ENCODE measurements at regions not wholly inside any gene's neighbourhood (a gene's known extent, or its start where the extent isn't known, plus 50 kb on each side); places are given as distances from the start of the nearest gene placed in this dataset.

DNA sequence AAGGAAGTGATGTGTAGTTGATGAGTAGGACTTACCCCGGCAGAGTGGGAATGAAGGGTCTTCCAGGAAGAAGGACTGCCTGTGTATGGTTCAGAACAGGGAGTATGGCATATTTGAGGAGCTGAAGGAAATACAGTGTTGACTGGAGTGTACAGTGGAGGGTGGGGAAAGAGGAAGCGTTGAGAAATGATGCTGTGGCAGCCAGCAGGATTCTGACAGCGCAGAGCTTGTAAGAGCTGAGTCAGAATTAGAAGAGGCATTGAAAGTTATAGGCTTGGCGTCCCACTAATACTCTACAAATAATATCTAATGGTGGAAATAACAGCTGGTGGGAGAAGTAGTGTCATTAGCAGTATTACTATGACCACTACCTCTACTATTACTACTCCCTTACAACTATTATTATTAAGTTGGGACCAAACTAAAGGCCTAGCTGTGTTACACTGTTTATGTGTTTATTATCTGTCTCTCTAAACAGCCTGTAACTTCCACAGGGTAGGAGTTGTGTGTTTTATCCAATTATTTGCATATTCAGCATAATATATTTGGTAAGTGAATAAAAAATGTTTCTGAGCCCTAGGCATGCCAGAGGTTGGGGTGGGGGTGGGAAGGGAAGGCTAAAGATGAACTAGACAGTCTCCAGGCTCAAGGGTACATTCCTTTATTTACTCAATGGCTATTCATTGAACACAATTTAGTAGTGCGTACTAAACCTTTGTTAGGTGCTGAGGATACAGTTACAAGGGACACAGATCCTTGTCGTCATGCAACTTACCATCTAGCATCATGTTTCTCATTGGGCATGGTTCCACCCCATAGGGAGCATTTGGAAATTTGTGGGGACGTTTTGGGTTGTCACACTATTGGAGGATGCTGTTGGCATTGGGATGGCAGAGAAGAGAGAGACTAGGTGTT is 428.8 kb upstream of the ONECUT1 start:
- DNase-seq (ENCODE audit: low read depth, low spot score) (no peak), ATAC-seq (no peak)
- H3K27ac ChIP-seq (ENCODE audit: low read length) = no peak overlapping the region
- ChIA-PET CTCF (no interaction called here), POLR2A (no interaction called here)
- no peaks in the 10 kb centered on the region for H3K27me3 ChIP-seq (ENCODE audit: control insufficient read depth, insufficient read depth, low read length)
- H3K4me3 ChIP-seq (ENCODE audit: low read depth in 2 of 2, low read length in 2 of 2) = no peak overlapping the region
- in situ Hi-C loops (cut with HindIII; ENCODE audit: low pct_unique_long_range_greater_than_20kb, low sequenced_read_pairs) (no loop called here), intact Hi-C loops (cut with micrococcal nuclease; ENCODE audit: unreplicated experiment) (no loop called here)
- H3K4me1 ChIP-seq (ENCODE audit: control insufficient read depth, insufficient read depth, low read length) = no peaks in the 10 kb centered on the region
- no peaks in the 10 kb centered on the region for H3K9me3 ChIP-seq (ENCODE audit: control insufficient read depth, insufficient read depth, low read depth, low read length)
- TF ChIP-seq, protein P1, sequence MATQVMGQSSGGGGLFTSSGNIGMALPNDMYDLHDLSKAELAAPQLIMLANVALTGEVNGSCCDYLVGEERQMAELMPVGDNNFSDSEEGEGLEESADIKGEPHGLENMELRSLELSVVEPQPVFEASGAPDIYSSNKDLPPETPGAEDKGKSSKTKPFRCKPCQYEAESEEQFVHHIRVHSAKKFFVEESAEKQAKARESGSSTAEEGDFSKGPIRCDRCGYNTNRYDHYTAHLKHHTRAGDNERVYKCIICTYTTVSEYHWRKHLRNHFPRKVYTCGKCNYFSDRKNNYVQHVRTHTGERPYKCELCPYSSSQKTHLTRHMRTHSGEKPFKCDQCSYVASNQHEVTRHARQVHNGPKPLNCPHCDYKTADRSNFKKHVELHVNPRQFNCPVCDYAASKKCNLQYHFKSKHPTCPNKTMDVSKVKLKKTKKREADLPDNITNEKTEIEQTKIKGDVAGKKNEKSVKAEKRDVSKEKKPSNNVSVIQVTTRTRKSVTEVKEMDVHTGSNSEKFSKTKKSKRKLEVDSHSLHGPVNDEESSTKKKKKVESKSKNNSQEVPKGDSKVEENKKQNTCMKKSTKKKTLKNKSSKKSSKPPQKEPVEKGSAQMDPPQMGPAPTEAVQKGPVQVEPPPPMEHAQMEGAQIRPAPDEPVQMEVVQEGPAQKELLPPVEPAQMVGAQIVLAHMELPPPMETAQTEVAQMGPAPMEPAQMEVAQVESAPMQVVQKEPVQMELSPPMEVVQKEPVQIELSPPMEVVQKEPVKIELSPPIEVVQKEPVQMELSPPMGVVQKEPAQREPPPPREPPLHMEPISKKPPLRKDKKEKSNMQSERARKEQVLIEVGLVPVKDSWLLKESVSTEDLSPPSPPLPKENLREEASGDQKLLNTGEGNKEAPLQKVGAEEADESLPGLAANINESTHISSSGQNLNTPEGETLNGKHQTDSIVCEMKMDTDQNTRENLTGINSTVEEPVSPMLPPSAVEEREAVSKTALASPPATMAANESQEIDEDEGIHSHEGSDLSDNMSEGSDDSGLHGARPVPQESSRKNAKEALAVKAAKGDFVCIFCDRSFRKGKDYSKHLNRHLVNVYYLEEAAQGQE (IDR thresholded peaks at IDR 0.05; ENCODE audit: insufficient read depth in 1 of 2, low read depth in 2 of 2, low read length in 1 of 2) = no peak
- TF ChIP-seq SIN3A (IDR thresholded peaks at IDR 0.05; ENCODE audit: borderline replicate concordance, insufficient read depth, low read depth, low read length) = no peak
- no peak for TF ChIP-seq TCF7L2 (IDR thresholded peaks at IDR 0.05; ENCODE audit: low read depth, low read length)
- TF ChIP-seq, protein P2, sequence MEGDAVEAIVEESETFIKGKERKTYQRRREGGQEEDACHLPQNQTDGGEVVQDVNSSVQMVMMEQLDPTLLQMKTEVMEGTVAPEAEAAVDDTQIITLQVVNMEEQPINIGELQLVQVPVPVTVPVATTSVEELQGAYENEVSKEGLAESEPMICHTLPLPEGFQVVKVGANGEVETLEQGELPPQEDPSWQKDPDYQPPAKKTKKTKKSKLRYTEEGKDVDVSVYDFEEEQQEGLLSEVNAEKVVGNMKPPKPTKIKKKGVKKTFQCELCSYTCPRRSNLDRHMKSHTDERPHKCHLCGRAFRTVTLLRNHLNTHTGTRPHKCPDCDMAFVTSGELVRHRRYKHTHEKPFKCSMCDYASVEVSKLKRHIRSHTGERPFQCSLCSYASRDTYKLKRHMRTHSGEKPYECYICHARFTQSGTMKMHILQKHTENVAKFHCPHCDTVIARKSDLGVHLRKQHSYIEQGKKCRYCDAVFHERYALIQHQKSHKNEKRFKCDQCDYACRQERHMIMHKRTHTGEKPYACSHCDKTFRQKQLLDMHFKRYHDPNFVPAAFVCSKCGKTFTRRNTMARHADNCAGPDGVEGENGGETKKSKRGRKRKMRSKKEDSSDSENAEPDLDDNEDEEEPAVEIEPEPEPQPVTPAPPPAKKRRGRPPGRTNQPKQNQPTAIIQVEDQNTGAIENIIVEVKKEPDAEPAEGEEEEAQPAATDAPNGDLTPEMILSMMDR (IDR thresholded peaks at IDR 0.05) = no peak
- TF ChIP-seq POLR2AphosphoS5 (IDR thresholded peaks at IDR 0.05; ENCODE audit: low read depth, low read length) = no peak
- BruUV-seq (replicated peaks) = no TSS peak
- no peaks in the 10 kb centered on the region for H3K36me3 ChIP-seq (ENCODE audit: control insufficient read depth, insufficient read depth, low read length)

GRCh38 chr15:53216036-53216435 is 425.9 kb upstream of the ONECUT1 start:
- Histone ChIP-seq H3K4me1 (ENCODE audit: control insufficient read depth, insufficient read depth, low read length) (no peaks in the 10 kb centered on the region), H3K27me3 (ENCODE audit: control insufficient read depth, insufficient read depth, low read length) (no peaks in the 10 kb centered on the region), H3K9me3 (ENCODE audit: control insufficient read depth, insufficient read depth, low read depth, low read length) (no peaks in the 10 kb centered on the region), H3K4me3 (ENCODE audit: low read depth in 2 of 2, low read length in 2 of 2) (no peak overlapping the region), H3K27ac (ENCODE audit: low read length) (no peak overlapping the region), H3K36me3 (ENCODE audit: control insufficient read depth, insufficient read depth, low read length) (no peaks in the 10 kb centered on the region)
- DNase-seq (ENCODE audit: low read depth, low spot score) = no peak
- intact Hi-C loops (cut with micrococcal nuclease; ENCODE audit: unreplicated experiment) = no loop called here
- in situ Hi-C loops (cut with HindIII; ENCODE audit: low pct_unique_long_range_greater_than_20kb, low sequenced_read_pairs) = no loop called here
- BruUV-seq (replicated peaks) = no TSS peak
- ATAC-seq = no peak
- ChIA-PET POLR2A (no interaction called here), CTCF (no interaction called here)
- TF ChIP-seq POLR2AphosphoS5 (IDR thresholded peaks at IDR 0.05; ENCODE audit: low read depth, low read length) (no peak), TCF7L2 (IDR thresholded peaks at IDR 0.05; ENCODE audit: low read depth, low read length) (no peak), SIN3A (IDR thresholded peaks at IDR 0.05; ENCODE audit: borderline replicate concordance, insufficient read depth, low read depth, low read length) (no peak)
- TF ChIP-seq, protein P2 (IDR thresholded peaks at IDR 0.05) = no peak
- TF ChIP-seq, protein P1 (IDR thresholded peaks at IDR 0.05; ENCODE audit: insufficient read depth in 1 of 2, low read depth in 2 of 2, low read length in 1 of 2) = no peak
